Activated T-cell treated with anti-CD3 and anti-CD28 coated beads, Interleukin-2, amount 50 U/mL, for 4 hours (primary cell): ENCODE measurements at regions not wholly inside any gene's neighbourhood (a gene's known extent, or its start where the extent isn't known, plus 50 kb on each side); places are given as distances from the start of the nearest gene placed in this dataset.

Experiments used
- ATAC-seq, 2 donors: fragments of 200-7000 bp; cut with Tn5 transposase; one replicate each; pipeline ENCODE4 v1.10.0; 2021
- DNase-seq: peaks from one replicate; pipeline ENCODE4 v3.0.0-alpha.2; 2020
- H3K27me3 Mint-ChIP-seq: one replicate; pipeline ENCODE4 v1.8.0; 2021; ENCODE audit warnings: low read depth, mixed read lengths
- H3K36me3 Mint-ChIP-seq: one replicate; pipeline ENCODE4 v1.8.0; 2022; ENCODE audit warnings: mixed read lengths; ENCODE audit not compliant: insufficient read depth
- H3K4me1 Mint-ChIP-seq: one replicate; pipeline ENCODE4 v1.8.0; 2021; ENCODE audit warnings: low read depth, mixed read lengths
- H3K4me3 Mint-ChIP-seq: one replicate; pipeline ENCODE4 v1.8.0; 2021; ENCODE audit warnings: mild to moderate bottlenecking, moderate library complexity, mixed read lengths
- H3K9me3 Mint-ChIP-seq: one replicate; pipeline ENCODE4 v1.8.0; 2021; ENCODE audit warnings: mixed read lengths

DNA sequence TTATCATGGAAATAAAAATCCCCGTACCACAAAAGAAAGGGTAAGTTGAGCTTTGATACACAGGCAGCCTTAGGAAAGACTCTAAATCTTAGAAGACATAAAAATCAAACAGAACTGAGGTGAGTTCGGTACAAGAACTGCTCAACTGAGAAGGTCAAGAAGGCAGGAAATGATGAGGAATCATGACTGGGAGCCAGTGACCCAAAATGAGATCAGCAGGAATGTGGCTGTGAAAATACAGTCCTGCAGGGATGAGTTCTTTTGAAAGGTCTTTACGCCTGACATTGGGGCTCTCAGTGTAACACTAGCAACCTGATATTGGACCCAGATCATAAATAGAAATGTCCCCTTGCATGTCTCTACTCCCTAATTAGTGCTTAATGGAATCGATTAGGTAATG is 56.3 kb upstream of the CDH11 start:
- Mint-ChIP-seq H3K36me3 (no peaks in the 10 kb centered on the region), H3K4me3 (no peak overlapping the region), H3K27me3 (no peaks in the 10 kb centered on the region), H3K9me3 (peaks cover 7% of the 10 kb centered on the region), H3K4me1 (no peaks in the 10 kb centered on the region)
- ATAC-seq (no peak), DNase-seq (no peak)

DNA sequence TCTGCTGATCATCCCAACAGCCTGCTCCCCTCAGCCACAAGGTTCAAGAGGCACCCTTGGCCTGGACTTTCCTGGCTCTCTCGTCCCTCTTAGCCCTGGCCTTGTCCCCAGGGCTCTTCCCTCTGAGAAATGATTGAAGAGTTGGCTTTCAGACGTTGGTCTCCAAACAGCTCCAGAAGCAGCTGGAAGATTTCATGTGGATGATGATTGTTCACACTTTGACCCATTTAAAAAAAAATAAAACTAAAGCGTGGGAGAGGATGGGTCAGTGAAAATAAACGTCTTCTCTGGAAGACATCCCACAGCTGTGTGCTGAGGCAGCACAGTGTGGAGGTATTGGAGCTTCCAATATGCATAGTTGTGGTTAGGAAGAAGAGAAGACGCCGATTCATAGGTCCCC is 54.7 kb upstream of the CDH11 start:
- no peak for DNase-seq
- Mint-ChIP-seq H3K36me3 (no peaks in the 10 kb centered on the region), H3K4me1 (no peaks in the 10 kb centered on the region), H3K27me3 (no peaks in the 10 kb centered on the region), H3K4me3 (no peak overlapping the region), H3K9me3 (peaks cover 7% of the 10 kb centered on the region)
- no peak for ATAC-seq

DNA sequence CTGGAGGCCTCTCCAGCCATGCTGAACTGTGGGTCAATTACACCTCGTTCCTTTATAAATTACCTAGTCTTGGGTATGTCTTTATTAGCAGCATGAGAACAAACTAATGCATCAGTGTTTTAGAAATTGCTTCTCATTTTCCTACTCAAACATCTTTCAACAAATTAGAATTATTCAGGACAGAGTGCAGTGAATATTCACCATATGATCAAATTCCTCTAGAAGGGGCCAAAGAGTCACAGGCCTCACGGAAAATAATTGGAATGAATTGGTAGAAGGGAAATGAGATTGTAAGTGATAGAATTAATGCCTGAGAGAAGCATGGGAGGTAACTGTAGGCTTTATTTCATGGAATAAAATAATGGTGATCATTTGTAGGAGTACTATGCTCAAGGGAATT is 50.5 kb upstream of the CDH11 start:
- no peak for ATAC-seq
- Mint-ChIP-seq H3K27me3 (no peaks in the 10 kb centered on the region), H3K4me1 (no peaks in the 10 kb centered on the region), H3K36me3 (no peaks in the 10 kb centered on the region), H3K9me3 (peaks cover 13% of the 10 kb centered on the region), H3K4me3 (no peak overlapping the region)
- DNase-seq: no peak
